HEK293T (cell line): ENCODE measurements at regions not wholly inside any gene's neighbourhood (a gene's known extent, or its start where the extent isn't known, plus 50 kb on each side); places are given as distances from the start of the nearest gene placed in this dataset.

Experiments used
- CTCF ChIA-PET: fragments of 350-600 bp; formaldehyde crosslinking; extraction: SDS; loops from one replicate; lab custom pipeline; 2021; ENCODE audit warnings: antibody characterized with exemption, inconsistent platforms; lab: Yijun Ruan, JAX
- POLR2A ChIA-PET: fragments of 350-600 bp; formaldehyde crosslinking; extraction: SDS; loops from one replicate; lab custom pipeline; 2020; ENCODE audit warnings: antibody characterized with exemption, inconsistent platforms; lab: Yijun Ruan, JAX
- DNase-seq: peaks from one replicate; pipeline ENCODE4 v3.0.0; 2012; ENCODE audit warnings: mixed read lengths; ENCODE audit errors: extremely low spot score
- ARNT ChIP-seq: fragments of 450-650 bp; IDR thresholded peaks from 2 replicates; pipeline ENCODE4 v1.6.1; 2017; ENCODE audit warnings: mild to moderate bottlenecking
- BHLHE40 ChIP-seq: fragments of 450-650 bp; IDR thresholded peaks from 2 replicates; pipeline ENCODE4 v1.6.1; 2016; ENCODE audit warnings: mild to moderate bottlenecking, moderate library complexity, borderline replicate concordance
- CTBP1 ChIP-seq: fragments of 450-650 bp; IDR thresholded peaks from 2 replicates; pipeline ENCODE4 v1.6.1; 2016; ENCODE audit warnings: borderline replicate concordance
- ELF4 ChIP-seq: fragments of 450-650 bp; IDR thresholded peaks from 2 replicates; pipeline ENCODE4 v1.6.1; 2017; ENCODE audit warnings: antibody characterized with exemption
- FOXA1 ChIP-seq: fragments of 450-650 bp; IDR thresholded peaks from 2 replicates; pipeline ENCODE4 v1.6.1; 2016; ENCODE audit warnings: mild to moderate bottlenecking
- FOXK2 ChIP-seq: fragments of 450-650 bp; IDR thresholded peaks from 2 replicates; pipeline ENCODE4 v1.6.1; 2016; ENCODE audit warnings: mild to moderate bottlenecking
- FOXM1 ChIP-seq: fragments of 450-650 bp; IDR thresholded peaks from 2 replicates; pipeline ENCODE4 v1.6.1; 2017; ENCODE audit warnings: mild to moderate bottlenecking, borderline replicate concordance
- HDGF ChIP-seq: fragments of 450-650 bp; IDR thresholded peaks from 2 replicates; pipeline ENCODE4 v1.6.1; 2017; ENCODE audit warnings: antibody characterized with exemption, borderline replicate concordance
- L3MBTL2 ChIP-seq: fragments of 450-650 bp; conservative IDR thresholded peaks from 2 replicates; pipeline ENCODE4 v1.6.1; 2016; ENCODE audit warnings: mild to moderate bottlenecking
- LEF1 ChIP-seq: fragments of 450-650 bp; IDR thresholded peaks from 2 replicates; pipeline ENCODE4 v1.6.1; 2017; ENCODE audit warnings: mild to moderate bottlenecking, borderline replicate concordance
- NFRKB ChIP-seq: fragments of 450-650 bp; IDR thresholded peaks from 2 replicates; pipeline ENCODE4 v1.6.1; 2016; ENCODE audit warnings: mild to moderate bottlenecking, moderate library complexity
- PKNOX1 ChIP-seq: fragments of 450-650 bp; IDR thresholded peaks from 2 replicates; pipeline ENCODE4 v1.6.1; 2016
- SP1 ChIP-seq: fragments of 450-650 bp; IDR thresholded peaks from 2 replicates; pipeline ENCODE4 v1.6.1; 2017
- SUZ12 ChIP-seq: fragments of 450-650 bp; IDR thresholded peaks from 2 replicates; pipeline ENCODE4 v1.6.1; 2016; ENCODE audit warnings: mild to moderate bottlenecking
- TARDBP ChIP-seq: fragments of 450-650 bp; IDR thresholded peaks from 2 replicates; pipeline ENCODE4 v1.6.1; 2016
- ZNF384 ChIP-seq: fragments of 450-650 bp; IDR thresholded peaks from 2 replicates; pipeline ENCODE4 v1.6.1; 2016

GRCh38 chr13:73937441-73937840 is 196.8 kb downstream of the KLF12 start:
- ChIA-PET CTCF (no interaction called here), POLR2A (no interaction called here)
- no peak for DNase-seq
- TF ChIP-seq FOXM1 (no peak), L3MBTL2 (no peak), FOXK2 (no peak), NFRKB (no peak)

- no peak for DNase-seq
- ChIA-PET CTCF (no interaction called here), POLR2A (no interaction called here)
- no peak for TF ChIP-seq SP1
- TF ChIP-seq BHLHE40: no peak
- TF ChIP-seq ARNT: no peak
- TF ChIP-seq NFRKB: no peak
- no peak for TF ChIP-seq SUZ12
- no peak for TF ChIP-seq CTBP1
- no peak for TF ChIP-seq ZNF384
- TF ChIP-seq PKNOX1: no peak
Observed at GRCh38 chr13:73935991-73936390, 198.2 kb downstream of the KLF12 start.

- no peak for TF ChIP-seq SP1
- no peak for TF ChIP-seq L3MBTL2
- TF ChIP-seq FOXK2: no peak
- no peak for TF ChIP-seq FOXM1
- TF ChIP-seq FOXA1: no peak
- TF ChIP-seq HDGF: no peak
- no peak for TF ChIP-seq SUZ12
- no peak for TF ChIP-seq TARDBP
- TF ChIP-seq CTBP1: no peak
- no peak for TF ChIP-seq NFRKB
- no peak for TF ChIP-seq LEF1
- TF ChIP-seq PKNOX1: no peak
- no peak for TF ChIP-seq ARNT
- POLR2A ChIA-PET: no interaction called here
- CTCF ChIA-PET: no interaction called here
- no peak for DNase-seq
Observed at GRCh38 chr13:73934771-73935170, 199.4 kb downstream of the KLF12 start.

GRCh38 chr13:73934215-73934641 is 200.0 kb downstream of the KLF12 start:
- DNase-seq: no peak
- ChIA-PET CTCF (no interaction called here), POLR2A (no interaction called here)
- no peak for TF ChIP-seq BHLHE40
- TF ChIP-seq FOXM1: no peak
- peak; percentile 30; the same call in 1 of the 2 replicates for TF ChIP-seq PKNOX1

GRCh38 chr13:73933795-73934194 is 200.4 kb downstream of the KLF12 start:
- POLR2A ChIA-PET: no interaction called here
- CTCF ChIA-PET: no interaction called here
- DNase-seq: no peak
- TF ChIP-seq FOXM1 (no peak), FOXA1 (no peak)

GRCh38 chr13:73932091-73932490 is 202.1 kb downstream of the KLF12 start:
- TF ChIP-seq CTBP1: no peak
- TF ChIP-seq TARDBP: no peak
- TF ChIP-seq NFRKB: no peak
- no peak for TF ChIP-seq BHLHE40
- no peak for TF ChIP-seq LEF1
- TF ChIP-seq HDGF: no peak
- no peak for TF ChIP-seq SUZ12
- ChIA-PET POLR2A (no interaction called here), CTCF (no interaction called here)

GRCh38 chr13:73929287-73929932 is 204.8 kb downstream of the KLF12 start:
- CTCF ChIA-PET: interaction anchor here (1.1 kb wide), 1 partner anchor 8 kb away, joined by 3 read pairs; no protein-coding TSS in a partner anchor
- POLR2A ChIA-PET: no interaction called here

More at GRCh38 chr13:73932091-73932490, 202.1 kb downstream of the KLF12 start:
- no peak for DNase-seq

More at GRCh38 chr13:73929287-73929932, 204.8 kb downstream of the KLF12 start:
- no peak for DNase-seq
- TF ChIP-seq TARDBP (no peak), SP1 (no peak), L3MBTL2 (no peak), PKNOX1 (no peak), BHLHE40 (no peak), SUZ12 (no peak), FOXK2 (no peak), LEF1 (no peak), ELF4 (no peak), CTBP1 (no peak), NFRKB (no peak), FOXA1 (no peak), HDGF (no peak), FOXM1 (no peak), ARNT (no peak), ZNF384 (no peak)
